HAP-1 (cell line): ENCODE measurements at regions not wholly inside any gene's neighbourhood (a gene's known extent, or its start where the extent isn't known, plus 50 kb on each side); places are given as distances from the start of the nearest gene placed in this dataset.
"Not testable (repeated sequence)": the region's sequence is repeated elsewhere in the genome, so short reads cannot be mapped to it uniquely, and the experiment has no call there.

Experiments
- DNase-seq, 2 experiments: peaks; one replicate each; pipeline ENCODE4 v3.0.0-alpha.2; 2016 to 2020; ENCODE audit warnings: low spot score in 2 of 2
- H3K27me3 ChIP-seq: fragments of 250-450 bp; sonication (Bioruptor Pico); 2 replicates; pipeline ENCODE4 v1.5.1; 2020; ENCODE audit warnings: low read depth, mild to moderate bottlenecking, moderate library complexity
- H3K36me3 ChIP-seq: fragments of 250-450 bp; sonication (Bioruptor Pico); replicated peaks from 2 replicates; pipeline ENCODE4 v1.5.1; 2020; ENCODE audit warnings: mild to moderate bottlenecking
- H3K4me1 ChIP-seq: fragments of 250-450 bp; sonication (Bioruptor Pico); 2 replicates; pipeline ENCODE4 v1.5.1; 2020; ENCODE audit warnings: mild to moderate bottlenecking
- H3K4me3 ChIP-seq: fragments of 250-450 bp; sonication (Bioruptor Pico); 2 replicates; pipeline ENCODE4 v1.5.1; 2020; ENCODE audit warnings: mild to moderate bottlenecking, moderate library complexity
- H3K9me3 ChIP-seq: fragments of 250-450 bp; sonication (Bioruptor Pico); 2 replicates; pipeline ENCODE4 v1.5.1; 2020; ENCODE audit warnings: mild to moderate bottlenecking, moderate library complexity
- in situ Hi-C: fragments of 300-500 bp; cut with MboI; formaldehyde crosslinking; loops from 3 replicates; pipeline ENCODE4 v1.14.3; 2020; ENCODE audit warnings: low sequenced_read_pairs, inconsistent platforms, mixed read lengths

DNA sequence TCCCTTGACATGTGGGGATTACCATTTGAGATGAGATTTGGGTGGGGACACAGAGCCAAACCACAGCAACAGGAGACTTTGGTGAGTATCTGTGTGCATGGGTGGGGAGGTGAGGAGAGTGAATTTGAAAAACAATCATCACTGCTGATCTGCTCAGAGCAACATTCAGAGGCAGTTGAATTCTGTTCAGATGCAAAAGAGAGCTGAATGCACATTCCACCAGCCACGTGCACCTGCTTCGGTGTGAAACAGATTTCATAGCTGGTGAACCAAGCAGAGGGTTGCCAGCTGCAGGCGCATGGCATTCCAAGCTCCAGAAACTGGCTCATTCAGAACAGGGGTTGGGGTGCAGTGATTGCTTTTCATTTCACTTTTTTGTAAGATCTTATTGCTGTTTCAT, 233.1 kb upstream of the FOXF1 start:
- Histone ChIP-seq H3K9me3 (no peaks in the 10 kb centered on the region), H3K4me1 (peaks cover 18% of the 10 kb centered on the region), H3K36me3 (no peaks in the 10 kb centered on the region), H3K4me3 (no peak overlapping the region), H3K27me3 (no peaks in the 10 kb centered on the region)
- peak; percentile 55 for DNase-seq
- in situ Hi-C loops, result no loop called here

DNA sequence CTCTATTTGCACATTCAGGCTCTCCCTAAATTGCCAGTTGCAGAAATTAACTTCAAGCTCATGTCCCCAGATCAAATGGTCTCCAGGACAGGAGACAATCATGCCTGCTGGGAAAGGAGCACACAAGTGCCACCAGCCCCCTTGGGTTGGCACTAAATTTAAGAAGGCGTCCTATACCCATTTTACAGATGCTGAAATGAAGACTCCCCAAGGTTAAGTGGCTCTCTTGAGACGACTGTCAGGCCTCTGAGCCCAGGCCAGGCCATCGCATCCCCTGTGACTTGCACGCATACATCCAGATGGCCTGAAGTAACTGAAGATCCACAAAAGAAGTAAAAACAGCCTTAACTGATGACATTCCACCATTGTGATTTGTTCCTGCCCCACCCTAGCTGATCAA, 232.5 kb upstream of the FOXF1 start:
- H3K27me3 ChIP-seq, H3K4me3 ChIP-seq, DNase-seq, in situ Hi-C loops, H3K36me3 ChIP-seq, H3K9me3 ChIP-seq: not testable (repeated sequence)
- peaks cover 18% of the 10 kb centered on the region for H3K4me1 ChIP-seq

GRCh38 chr16:86281421-86281820, 228.9 kb upstream of the FOXF1 start:
- Histone ChIP-seq H3K4me1 (peaks cover 18% of the 10 kb centered on the region), H3K27me3 (peaks cover 7% of the 10 kb centered on the region), H3K36me3 (no peaks in the 10 kb centered on the region), H3K4me3 (no peak overlapping the region), H3K9me3 (no peaks in the 10 kb centered on the region)
- in situ Hi-C loops, result no loop called here
- DNase-seq, result peak; percentile 18 to 32

DNA sequence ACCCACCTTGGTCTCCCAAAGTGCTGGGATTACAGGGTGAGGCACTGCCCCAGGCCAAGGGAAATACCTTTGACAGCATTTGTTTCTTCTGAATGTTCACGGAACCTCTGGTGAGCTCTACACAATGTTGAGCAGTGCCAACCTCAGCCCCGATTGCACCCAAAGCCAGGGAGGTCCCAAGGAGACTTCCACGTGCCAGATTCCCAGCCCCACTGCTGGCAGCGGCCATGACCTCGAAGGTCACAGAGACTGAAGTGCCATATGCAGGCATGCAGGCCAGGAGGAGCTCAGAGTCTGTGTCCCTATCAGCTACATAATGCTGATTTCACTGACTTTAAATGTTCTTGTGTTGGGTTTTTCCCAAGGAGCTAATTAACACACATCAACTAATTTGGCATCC, 226.4 kb upstream of the FOXF1 start:
- Histone ChIP-seq H3K27me3 (peaks cover 33% of the 10 kb centered on the region), H3K4me1 (peaks cover 8% of the 10 kb centered on the region; the same call in 1 of the 2 replicates), H3K4me3 (no peak overlapping the region), H3K9me3 (no peaks in the 10 kb centered on the region), H3K36me3 (no peaks in the 10 kb centered on the region)
- no peak for DNase-seq
- in situ Hi-C loops, result no loop called here

DNA sequence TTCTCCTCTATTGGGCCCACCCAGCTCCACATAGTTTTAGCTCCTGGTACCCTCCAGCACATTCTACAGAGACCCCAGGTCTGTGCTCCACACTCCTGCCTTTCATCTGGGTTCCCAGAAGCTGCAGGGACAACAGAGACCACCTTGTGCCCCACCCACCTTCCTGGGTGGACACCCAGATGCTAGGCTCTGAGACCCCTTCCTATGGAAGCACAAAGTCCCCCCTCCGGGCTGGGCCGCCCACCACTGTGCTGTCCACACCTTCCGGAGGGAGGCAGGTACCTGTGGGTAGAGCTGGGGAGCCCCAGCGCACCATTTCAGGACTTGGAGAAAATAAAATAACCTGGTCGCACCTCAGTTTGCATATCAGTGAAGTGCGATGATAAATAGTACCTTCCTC, 224.9 kb upstream of the FOXF1 start:
- Histone ChIP-seq H3K9me3 (no peaks in the 10 kb centered on the region), H3K4me1 (peaks cover 8% of the 10 kb centered on the region; the same call in 1 of the 2 replicates), H3K27me3 (peaks cover 47% of the 10 kb centered on the region), H3K36me3 (no peaks in the 10 kb centered on the region), H3K4me3 (no peak overlapping the region)
- DNase-seq, result no peak
- in situ Hi-C loops, result no loop called here

DNA sequence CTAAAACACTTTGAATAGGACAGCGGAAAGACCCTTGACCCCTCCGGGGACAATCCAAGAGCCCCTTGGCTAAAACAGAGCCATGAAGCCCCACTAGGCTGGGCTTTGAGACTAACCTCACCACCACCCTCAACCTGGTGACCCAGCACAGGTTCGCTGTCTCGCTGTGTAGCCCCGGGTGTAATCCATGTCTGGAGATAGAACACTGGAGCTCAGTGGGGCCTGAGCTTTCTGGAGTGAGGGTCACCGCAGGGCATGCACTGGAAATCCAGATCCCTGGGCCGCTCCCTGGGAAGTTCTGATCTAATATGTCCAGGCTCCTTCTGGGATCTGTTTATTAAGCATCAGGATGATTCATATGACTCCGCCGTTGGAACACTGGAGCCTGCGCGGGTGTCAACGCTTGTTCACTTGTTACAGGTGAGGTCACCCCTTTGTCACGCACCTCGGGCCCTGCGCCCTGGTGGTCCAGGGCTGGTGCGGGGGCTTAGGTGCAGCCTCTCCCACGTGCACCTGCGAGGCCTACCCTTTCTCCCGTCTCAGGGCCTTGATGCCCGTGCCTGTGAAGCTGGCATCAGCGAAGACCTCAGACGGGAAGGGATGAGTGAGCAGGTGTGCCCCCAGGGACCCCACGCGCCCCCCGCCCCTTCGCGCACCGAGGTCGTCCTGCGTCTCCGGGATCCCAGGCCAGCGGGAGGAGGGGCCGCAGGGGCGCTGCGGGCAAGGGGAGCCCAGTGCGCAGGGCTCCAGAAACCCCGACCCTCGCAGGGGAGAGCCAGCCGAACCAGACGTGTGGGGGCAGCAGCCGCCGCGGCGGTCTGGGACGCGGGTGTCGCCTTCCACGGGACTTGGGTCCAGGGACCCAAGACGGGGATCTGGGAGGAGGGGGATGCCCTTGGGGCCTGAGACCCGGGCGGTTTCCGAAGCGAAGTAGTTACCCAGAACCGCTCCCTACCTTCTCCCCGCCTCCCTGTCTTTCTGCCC, 224.1 kb upstream of the FOXF1 start:
- no peak for DNase-seq
- H3K27me3 ChIP-seq, result peaks cover 55% of the 10 kb centered on the region
- in situ Hi-C loops, result no loop called here
- H3K36me3 ChIP-seq, result no peaks in the 10 kb centered on the region
- H3K4me3 ChIP-seq, result no peak overlapping the region
- H3K9me3 ChIP-seq, result no peaks in the 10 kb centered on the region
- H3K4me1 ChIP-seq, result peaks cover 5% of the 10 kb centered on the region; the same call in 1 of the 2 replicates

GRCh38 chr16:86286991-86287663, 223.2 kb upstream of the FOXF1 start:
- H3K4me3 ChIP-seq, result no peak overlapping the region
- no peaks in the 10 kb centered on the region for H3K9me3 ChIP-seq
- no peak for DNase-seq
- in situ Hi-C loops, result no loop called here
- H3K4me1 ChIP-seq, result no peaks in the 10 kb centered on the region
- peaks cover 63% of the 10 kb centered on the region for H3K27me3 ChIP-seq
- H3K36me3 ChIP-seq, result no peaks in the 10 kb centered on the region

GRCh38 chr16:86287664-86288201, 222.6 kb upstream of the FOXF1 start:
- no peak for DNase-seq
- no peaks in the 10 kb centered on the region for H3K36me3 ChIP-seq
- H3K27me3 ChIP-seq, result peaks cover 66% of the 10 kb centered on the region
- no peaks in the 10 kb centered on the region for H3K9me3 ChIP-seq
- no peak overlapping the region for H3K4me3 ChIP-seq
- in situ Hi-C loops, result no loop called here
- no peaks in the 10 kb centered on the region for H3K4me1 ChIP-seq

GRCh38 chr16:86288716-86289294, 221.5 kb upstream of the FOXF1 start:
- in situ Hi-C loops, result no loop called here
- Histone ChIP-seq H3K9me3 (no peaks in the 10 kb centered on the region), H3K27me3 (peaks cover 72% of the 10 kb centered on the region), H3K4me1 (no peaks in the 10 kb centered on the region), H3K36me3 (no peaks in the 10 kb centered on the region), H3K4me3 (no peak overlapping the region)
- DNase-seq, result no peak

- Histone ChIP-seq H3K9me3 (no peaks in the 10 kb centered on the region), H3K4me3 (no peak overlapping the region), H3K4me1 (no peaks in the 10 kb centered on the region), H3K36me3 (no peaks in the 10 kb centered on the region), H3K27me3 (peaks cover 74% of the 10 kb centered on the region)
- DNase-seq, result no peak
- in situ Hi-C loops, result no loop called here
Observed at GRCh38 chr16:86289304-86289703, 221.0 kb upstream of the FOXF1 start.

DNA sequence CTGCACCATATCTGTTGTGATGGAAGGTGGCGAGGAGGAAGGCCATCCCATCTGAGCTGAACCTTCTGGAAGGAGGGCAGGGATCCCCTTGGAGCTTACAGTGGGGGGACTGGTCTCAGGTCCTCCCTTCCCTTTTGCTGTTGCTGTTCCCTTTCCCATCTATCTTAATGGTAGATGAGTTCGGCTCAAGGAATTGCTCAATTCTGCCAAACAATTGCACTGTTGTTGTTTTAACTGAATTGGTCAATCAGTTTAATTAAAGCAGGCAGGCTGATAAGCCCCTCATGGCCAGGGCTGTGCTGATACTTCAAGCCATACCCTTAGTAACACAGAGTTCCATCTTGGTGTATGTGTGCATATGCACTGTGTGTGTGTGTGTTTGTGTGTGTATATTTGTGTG, 220.4 kb upstream of the FOXF1 start:
- no peak for DNase-seq

GRCh38 chr16:86291491-86291890, 218.8 kb upstream of the FOXF1 start:
- Histone ChIP-seq H3K27me3 (peaks cover 66% of the 10 kb centered on the region), H3K4me1 (no peaks in the 10 kb centered on the region), H3K9me3 (no peaks in the 10 kb centered on the region), H3K36me3 (no peaks in the 10 kb centered on the region), H3K4me3 (no peak overlapping the region)
- in situ Hi-C loops, result no loop called here
- DNase-seq, result no peak

More for the DNA sequence above, 220.4 kb upstream of the FOXF1 start:
- H3K36me3 ChIP-seq, result no peaks in the 10 kb centered on the region
- peaks cover 74% of the 10 kb centered on the region for H3K27me3 ChIP-seq
- in situ Hi-C loops, result no loop called here
- no peaks in the 10 kb centered on the region for H3K9me3 ChIP-seq
- H3K4me1 ChIP-seq, result no peaks in the 10 kb centered on the region
- H3K4me3 ChIP-seq, result no peak overlapping the region

DNA sequence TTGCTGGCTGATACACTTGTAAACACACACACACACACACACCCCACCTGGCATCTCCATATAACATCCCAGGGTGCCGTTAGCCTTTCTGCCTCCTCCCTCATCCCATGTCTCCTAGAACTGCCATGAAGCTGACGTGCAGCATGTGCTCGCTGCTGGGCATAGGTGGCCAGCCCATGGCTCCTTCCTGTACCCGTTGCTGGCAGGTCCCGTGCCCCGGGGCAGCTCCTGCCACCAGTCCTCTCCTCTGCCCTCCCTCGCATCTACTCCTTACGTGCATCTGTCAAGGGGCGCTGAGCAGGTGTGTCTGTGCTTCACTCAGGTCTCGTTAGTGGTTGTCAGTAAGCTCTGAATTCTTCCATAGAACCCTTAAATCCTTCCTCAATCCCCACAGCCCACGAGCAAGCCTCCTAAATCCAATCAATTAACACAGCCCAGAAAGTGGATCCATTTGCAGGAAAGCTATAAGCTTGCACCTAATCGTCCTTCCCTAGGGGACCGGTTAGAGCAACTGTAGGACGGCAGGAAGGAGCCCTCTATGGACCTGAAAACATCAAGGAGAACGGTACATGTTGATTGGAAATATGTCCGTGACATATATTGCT, 218.1 kb upstream of the FOXF1 start:
- in situ Hi-C loops, result no loop called here

More for the DNA sequence above, 218.1 kb upstream of the FOXF1 start:
- no peaks in the 10 kb centered on the region for H3K36me3 ChIP-seq
- no peak for DNase-seq
- H3K27me3 ChIP-seq, result peaks cover 60% of the 10 kb centered on the region
- no peaks in the 10 kb centered on the region for H3K4me1 ChIP-seq
- H3K4me3 ChIP-seq, result no peak overlapping the region
- H3K9me3 ChIP-seq, result no peaks in the 10 kb centered on the region
